KMS-11 (cell line): ENCODE measurements at regions not wholly inside any gene's neighbourhood (a gene's known extent, or its start where the extent isn't known, plus 50 kb on each side); places are given as distances from the start of the nearest gene placed in this dataset.

Source experiments
- H2AFZ ChIP-seq: fragments of 200-600 bp; sonication (generic); 2 replicates; pipeline ENCODE4 v1.6.1; 2016; ENCODE audit warnings: antibody characterized with exemption, mixed run types, low read depth
- H3K27ac ChIP-seq: fragments of 200-600 bp; sonication (generic); 2 replicates; pipeline ENCODE4 v1.6.1; 2016; ENCODE audit warnings: mild to moderate bottlenecking, mixed run types
- H3K27me3 ChIP-seq: fragments of 200-600 bp; sonication (generic); 2 replicates; pipeline ENCODE4 v1.6.1; 2017; ENCODE audit warnings: mild to moderate bottlenecking, low read depth, mixed run types, moderate library complexity; ENCODE audit not compliant: insufficient read depth
- H3K36me3 ChIP-seq: fragments of 200-600 bp; sonication (generic); 2 replicates; pipeline ENCODE4 v1.6.1; 2017; ENCODE audit warnings: mild to moderate bottlenecking, mixed run types; ENCODE audit not compliant: insufficient read depth
- H3K4me1 ChIP-seq: fragments of 200-600 bp; sonication (generic); 2 replicates; pipeline ENCODE4 v1.6.1; 2016; ENCODE audit warnings: mild to moderate bottlenecking, low read depth, mixed run types; ENCODE audit not compliant: poor library complexity, severe bottlenecking
- H3K4me2 ChIP-seq: fragments of 200-600 bp; sonication (generic); 2 replicates; pipeline ENCODE4 v1.7.0; 2016; ENCODE audit warnings: mild to moderate bottlenecking, mixed run types
- H3K4me3 ChIP-seq: fragments of 200-600 bp; sonication (generic); IDR thresholded peaks from 2 replicates; pipeline ENCODE4 v1.6.1; 2017; ENCODE audit warnings: low read depth, low read length, mixed read lengths; ENCODE audit not compliant: insufficient read depth
- H3K79me2 ChIP-seq: fragments of 200-600 bp; sonication (generic); 2 replicates; pipeline ENCODE4 v1.6.1; 2016; ENCODE audit warnings: low read depth, mixed run types; ENCODE audit not compliant: insufficient read depth
- H3K9ac ChIP-seq: fragments of 200-600 bp; sonication (generic); 2 replicates; pipeline ENCODE4 v1.6.1; 2016; ENCODE audit warnings: mild to moderate bottlenecking, mixed run types
- H4K20me1 ChIP-seq: fragments of 200-600 bp; sonication (generic); 2 replicates; pipeline ENCODE4 v1.6.1; 2016; ENCODE audit warnings: mild to moderate bottlenecking, mixed run types; ENCODE audit not compliant: insufficient read depth
- CTCF ChIP-seq: fragments of 200-600 bp; sonication (generic); conservative IDR thresholded peaks from 2 replicates; pipeline ENCODE4 v1.6.1; 2017; ENCODE audit warnings: low read depth, mild to moderate bottlenecking, antibody characterized with exemption, low read length, moderate library complexity, mixed read lengths

GRCh38 chr2:67612576-67613042 is 215.5 kb downstream of the ETAA1 start:
- Histone ChIP-seq H3K27me3 (no peaks in the 10 kb centered on the region), H3K79me2 (no peaks in the 10 kb centered on the region), H3K9ac (no peak overlapping the region), H3K4me2 (no peak overlapping the region), H3K36me3 (no peaks in the 10 kb centered on the region), H3K4me3 (no peak overlapping the region), H3K27ac (no peak overlapping the region), H3K4me1 (no peaks in the 10 kb centered on the region), H4K20me1 (no peaks in the 10 kb centered on the region), H2AFZ (no peak overlapping the region)
- TF ChIP-seq CTCF, result no peak

GRCh38 chr2:67613227-67613626 is 216.1 kb downstream of the ETAA1 start:
- Histone ChIP-seq H3K36me3 (no peaks in the 10 kb centered on the region), H3K27ac (no peak overlapping the region), H3K4me2 (no peak overlapping the region), H3K27me3 (no peaks in the 10 kb centered on the region), H3K4me1 (no peaks in the 10 kb centered on the region), H3K9ac (no peak overlapping the region), H4K20me1 (no peaks in the 10 kb centered on the region), H3K79me2 (no peaks in the 10 kb centered on the region), H2AFZ (no peak overlapping the region), H3K4me3 (no peak overlapping the region)
- no peak for TF ChIP-seq CTCF

GRCh38 chr2:67614454-67614853 is 217.3 kb downstream of the ETAA1 start:
- Histone ChIP-seq H3K27ac (no peak overlapping the region), H3K9ac (no peak overlapping the region), H3K27me3 (no peaks in the 10 kb centered on the region), H3K4me2 (no peak overlapping the region), H3K4me3 (no peak overlapping the region), H3K4me1 (no peaks in the 10 kb centered on the region), H4K20me1 (no peaks in the 10 kb centered on the region), H3K79me2 (no peaks in the 10 kb centered on the region), H2AFZ (no peak overlapping the region), H3K36me3 (no peaks in the 10 kb centered on the region)
- no peak for TF ChIP-seq CTCF

GRCh38 chr2:67616749-67617148 is 219.6 kb downstream of the ETAA1 start:
- no peak overlapping the region for H3K27ac ChIP-seq
- no peaks in the 10 kb centered on the region for H3K36me3 ChIP-seq
- H3K27me3 ChIP-seq, result no peaks in the 10 kb centered on the region
- H3K4me2 ChIP-seq, result no peak overlapping the region
- H3K9ac ChIP-seq, result no peak overlapping the region
- no peaks in the 10 kb centered on the region for H3K79me2 ChIP-seq
- no peaks in the 10 kb centered on the region for H4K20me1 ChIP-seq
- H2AFZ ChIP-seq, result no peak overlapping the region
- no peaks in the 10 kb centered on the region for H3K4me1 ChIP-seq
- H3K4me3 ChIP-seq, result no peak overlapping the region
- no peak for TF ChIP-seq CTCF
